ENCODE measurements at regions not wholly inside any gene's neighbourhood (a gene's known extent, or its start where the extent isn't known, plus 50 kb on each side); places are given as distances from the start of the nearest gene placed in this dataset.

DNA sequence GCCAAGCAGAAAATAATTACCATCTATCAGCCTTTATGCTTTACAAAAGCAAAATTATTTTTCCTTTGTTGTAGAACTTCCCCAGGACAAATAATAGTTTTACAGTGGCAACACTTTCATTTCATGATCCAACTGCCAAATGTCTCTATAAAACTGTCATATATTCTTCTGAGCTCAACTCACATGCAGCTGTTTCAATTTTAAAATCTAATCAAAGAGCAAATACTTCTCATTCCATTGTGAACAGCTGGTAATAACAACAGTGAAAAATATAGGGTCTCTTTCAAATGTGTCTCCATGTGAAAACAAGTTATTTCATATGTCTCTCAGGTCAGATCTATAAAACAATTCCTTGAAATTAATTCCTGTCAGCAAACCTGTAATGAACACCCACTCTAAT lies 270.6 kb upstream of the SLC7A11 start:
- H3K27me3 ChIP-seq = no peaks in the 10 kb centered on the region
- no peaks in the 10 kb centered on the region for H3K9me3 ChIP-seq
- TF ChIP-seq, protein P1, sequence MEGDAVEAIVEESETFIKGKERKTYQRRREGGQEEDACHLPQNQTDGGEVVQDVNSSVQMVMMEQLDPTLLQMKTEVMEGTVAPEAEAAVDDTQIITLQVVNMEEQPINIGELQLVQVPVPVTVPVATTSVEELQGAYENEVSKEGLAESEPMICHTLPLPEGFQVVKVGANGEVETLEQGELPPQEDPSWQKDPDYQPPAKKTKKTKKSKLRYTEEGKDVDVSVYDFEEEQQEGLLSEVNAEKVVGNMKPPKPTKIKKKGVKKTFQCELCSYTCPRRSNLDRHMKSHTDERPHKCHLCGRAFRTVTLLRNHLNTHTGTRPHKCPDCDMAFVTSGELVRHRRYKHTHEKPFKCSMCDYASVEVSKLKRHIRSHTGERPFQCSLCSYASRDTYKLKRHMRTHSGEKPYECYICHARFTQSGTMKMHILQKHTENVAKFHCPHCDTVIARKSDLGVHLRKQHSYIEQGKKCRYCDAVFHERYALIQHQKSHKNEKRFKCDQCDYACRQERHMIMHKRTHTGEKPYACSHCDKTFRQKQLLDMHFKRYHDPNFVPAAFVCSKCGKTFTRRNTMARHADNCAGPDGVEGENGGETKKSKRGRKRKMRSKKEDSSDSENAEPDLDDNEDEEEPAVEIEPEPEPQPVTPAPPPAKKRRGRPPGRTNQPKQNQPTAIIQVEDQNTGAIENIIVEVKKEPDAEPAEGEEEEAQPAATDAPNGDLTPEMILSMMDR (IDR thresholded peaks at IDR 0.05) = no peak
- TF ChIP-seq POLR2A (IDR thresholded peaks at IDR 0.05) (no peak), POLR2AphosphoS5 (IDR thresholded peaks at IDR 0.05) (no peak), EP300 (IDR thresholded peaks at IDR 0.05; ENCODE audit: low read depth) (no peak)
- H3K4me3 ChIP-seq = no peak overlapping the region
- DNase-seq = no peak
- no peak overlapping the region for H3K27ac ChIP-seq
- intact Hi-C loops (cut with DNase I; ENCODE audit: low total_unique reads) (loop anchor here (2.0 kb wide), 1 partner anchor 48 kb away; no protein-coding TSS in a partner anchor), in situ Hi-C loops (cut with MboI; ENCODE audit: low pct_ligation_motif_present in 1 of 4, low pct_unique_long_range_greater_than_20kb in 1 of 4, low sequenced_read_pairs in 3 of 4) (no loop called here)
- no peaks in the 10 kb centered on the region for H3K36me3 ChIP-seq
- no peaks in the 10 kb centered on the region for H3K4me1 ChIP-seq

DNA sequence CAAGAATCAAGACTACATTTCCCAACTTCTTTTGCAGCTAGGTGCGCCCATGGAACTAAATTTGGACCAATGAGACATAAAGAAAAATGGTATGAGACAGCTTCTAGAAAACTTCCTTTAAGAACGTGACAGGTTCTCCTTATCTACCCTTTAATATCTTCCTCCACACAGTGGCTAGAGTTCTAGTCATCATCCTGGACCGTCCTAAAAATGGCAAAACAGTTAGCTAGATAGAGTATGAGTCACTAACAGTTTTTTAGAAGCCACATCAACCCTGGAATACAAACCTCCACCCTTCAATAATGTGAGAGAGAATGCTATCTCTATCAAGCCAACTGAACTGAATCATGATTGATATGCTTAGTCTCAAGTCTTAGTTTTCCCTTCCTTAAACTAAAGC lies 267.9 kb upstream of the SLC7A11 start:
- intact Hi-C loops (cut with DNase I; ENCODE audit: low total_unique reads) = no loop called here
- DNase-seq = no peak
- in situ Hi-C loops (cut with MboI; ENCODE audit: low pct_ligation_motif_present in 1 of 4, low pct_unique_long_range_greater_than_20kb in 1 of 4, low sequenced_read_pairs in 3 of 4) = no loop called here
- Histone ChIP-seq H3K9me3 (no peaks in the 10 kb centered on the region), H3K36me3 (no peaks in the 10 kb centered on the region), H3K27ac (no peak overlapping the region), H3K4me3 (no peak overlapping the region), H3K27me3 (no peaks in the 10 kb centered on the region), H3K4me1 (no peaks in the 10 kb centered on the region)
- 77% methylated on average over 3 of the region's 3 CpGs; no CpG with 5 or more reads in 1 of the 2 donors for WGBS, 2 donors (ENCODE audit: low coverage in 1 of 2)
- TF ChIP-seq EP300 (IDR thresholded peaks at IDR 0.05; ENCODE audit: low read depth) (no peak), POLR2AphosphoS5 (IDR thresholded peaks at IDR 0.05) (no peak), POLR2A (IDR thresholded peaks at IDR 0.05) (no peak)
- TF ChIP-seq, protein P1 (IDR thresholded peaks at IDR 0.05) = no peak

DNA sequence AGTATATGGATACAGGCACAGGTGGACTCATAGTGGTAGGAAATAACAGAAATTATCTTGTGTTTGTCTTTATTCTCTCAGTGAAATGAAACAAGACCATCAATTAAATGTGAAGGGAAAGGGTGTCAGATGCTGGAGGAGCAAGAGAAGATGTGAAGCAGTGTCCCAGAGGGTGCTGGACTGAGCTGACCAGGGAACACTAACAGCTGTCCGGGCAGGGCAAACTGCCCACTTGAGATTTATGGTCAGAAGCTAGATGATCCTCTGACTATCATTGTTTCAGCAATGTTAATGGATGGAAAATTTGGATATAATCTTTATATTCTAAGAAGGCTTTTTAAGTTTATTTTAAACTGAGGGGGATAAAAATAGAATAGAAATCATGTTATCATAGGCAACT lies 267.2 kb upstream of the SLC7A11 start:
- no peak overlapping the region for H3K27ac ChIP-seq
- no peaks in the 10 kb centered on the region for H3K4me1 ChIP-seq
- H3K9me3 ChIP-seq = no peaks in the 10 kb centered on the region
- no peaks in the 10 kb centered on the region for H3K36me3 ChIP-seq
- in situ Hi-C loops (cut with MboI; ENCODE audit: low pct_ligation_motif_present in 1 of 4, low pct_unique_long_range_greater_than_20kb in 1 of 4, low sequenced_read_pairs in 3 of 4) = no loop called here
- intact Hi-C loops (cut with DNase I; ENCODE audit: low total_unique reads) = no loop called here
- H3K4me3 ChIP-seq = no peak overlapping the region
- H3K27me3 ChIP-seq = no peaks in the 10 kb centered on the region
- WGBS, 2 donors (ENCODE audit: low coverage in 1 of 2) = 33 to 67% methylated on average over 1 of the region's 1 CpG
- DNase-seq = no peak
- TF ChIP-seq, protein P1 (IDR thresholded peaks at IDR 0.05) = no peak
- TF ChIP-seq POLR2A (IDR thresholded peaks at IDR 0.05) (no peak), EP300 (IDR thresholded peaks at IDR 0.05; ENCODE audit: low read depth) (no peak), POLR2AphosphoS5 (IDR thresholded peaks at IDR 0.05) (no peak)

DNA sequence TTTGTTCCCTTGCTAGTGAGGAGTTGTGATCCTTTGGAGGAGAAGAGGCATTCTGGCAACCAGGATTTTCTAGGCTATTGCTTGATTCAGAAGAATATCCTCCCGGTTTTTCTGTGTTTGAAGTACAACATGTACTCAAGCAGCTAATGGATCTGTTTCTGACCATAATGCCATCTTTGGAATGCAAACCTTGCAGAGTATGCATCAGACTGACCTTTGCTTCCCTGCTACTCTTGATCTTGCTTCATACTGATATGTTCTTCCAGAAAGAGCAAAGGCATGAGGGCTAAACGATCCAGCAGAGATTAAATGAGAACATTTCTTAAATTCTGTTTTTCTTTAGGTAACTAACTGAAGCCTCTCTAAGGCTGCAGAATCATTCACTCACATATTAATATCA lies 265.4 kb upstream of the SLC7A11 start:
- TF ChIP-seq, protein P1 (IDR thresholded peaks at IDR 0.05) = no peak
- no peak for TF ChIP-seq POLR2A (IDR thresholded peaks at IDR 0.05)
- TF ChIP-seq EP300 (IDR thresholded peaks at IDR 0.05; ENCODE audit: low read depth) = no peak
- no peak for TF ChIP-seq POLR2AphosphoS5 (IDR thresholded peaks at IDR 0.05)

More for the DNA sequence above, 265.4 kb upstream of the SLC7A11 start:
- no peak overlapping the region for H3K27ac ChIP-seq
- H3K4me3 ChIP-seq = no peak overlapping the region
- in situ Hi-C loops (cut with MboI; ENCODE audit: low pct_ligation_motif_present in 1 of 4, low pct_unique_long_range_greater_than_20kb in 1 of 4, low sequenced_read_pairs in 3 of 4) = no loop called here
- no peaks in the 10 kb centered on the region for H3K4me1 ChIP-seq
- H3K27me3 ChIP-seq = no peaks in the 10 kb centered on the region
- DNase-seq = no peak
- WGBS, 2 donors (ENCODE audit: low coverage in 1 of 2) = 67% methylated on average over 2 of the region's 2 CpGs; no CpG with 5 or more reads in 1 of the 2 donors
- H3K36me3 ChIP-seq = no peaks in the 10 kb centered on the region
- no peaks in the 10 kb centered on the region for H3K9me3 ChIP-seq
- intact Hi-C loops (cut with DNase I; ENCODE audit: low total_unique reads) = no loop called here
